Fibroblast of pulmonary artery (primary cell): ENCODE measurements at regions not wholly inside any gene's neighbourhood (a gene's known extent, or its start where the extent isn't known, plus 50 kb on each side); places are given as distances from the start of the nearest gene placed in this dataset.

ENCODE experiments used
- DNase-seq: peaks from one replicate; pipeline ENCODE4 v3.0.0-alpha.2; 2010; ENCODE audit warnings: low read depth
- H3K4me3 ChIP-seq: replicated peaks from 2 replicates; pipeline ENCODE4 v1.5.1; 2011; ENCODE audit warnings: low read depth, mild to moderate bottlenecking, control low read depth, low read length, moderate library complexity
- TF ChIP-seq, protein P1 (sequence below): IDR thresholded peaks from 2 replicates; pipeline ENCODE4 v1.5.1; 2011; ENCODE audit warnings: mild to moderate bottlenecking, control low read depth, low read length, inconsistent platforms; ENCODE audit errors: missing control alignments

DNA sequence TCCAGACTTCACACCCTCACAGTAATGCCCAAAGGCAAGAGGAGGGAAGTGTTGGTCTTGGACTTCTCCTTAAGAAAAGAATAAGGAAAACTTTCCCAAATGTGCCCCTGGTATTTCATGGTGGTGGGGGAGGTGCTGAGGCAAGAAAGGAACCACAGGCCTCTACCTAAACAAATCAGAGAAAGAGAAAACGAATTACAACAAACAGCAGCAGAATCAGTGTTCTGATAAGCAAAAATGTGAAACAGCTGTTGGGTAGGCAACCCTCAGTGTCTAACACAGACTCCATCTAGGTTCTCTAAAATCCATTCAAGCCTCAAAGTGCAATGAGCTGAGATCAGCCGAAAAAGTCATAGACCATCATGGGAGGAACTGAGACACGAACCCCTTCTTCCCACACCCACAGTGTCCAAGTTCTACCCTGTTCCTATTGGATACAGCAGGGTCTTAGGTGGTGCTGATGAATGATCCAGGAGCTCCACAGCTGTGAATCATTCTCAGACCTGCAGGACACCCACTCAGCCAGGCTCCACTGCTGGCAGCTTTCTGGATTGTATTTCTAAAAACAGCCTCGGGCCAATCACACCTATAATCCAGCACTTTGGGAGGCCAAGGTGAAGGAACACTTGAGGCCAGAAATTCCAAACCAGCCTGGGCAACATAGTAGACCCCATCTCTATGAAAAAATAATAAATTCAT lies 149.1 kb downstream of the PLPP3 start:
- no peak overlapping the region for H3K4me3 ChIP-seq
- DNase-seq, result no peak
- TF ChIP-seq, protein P1, sequence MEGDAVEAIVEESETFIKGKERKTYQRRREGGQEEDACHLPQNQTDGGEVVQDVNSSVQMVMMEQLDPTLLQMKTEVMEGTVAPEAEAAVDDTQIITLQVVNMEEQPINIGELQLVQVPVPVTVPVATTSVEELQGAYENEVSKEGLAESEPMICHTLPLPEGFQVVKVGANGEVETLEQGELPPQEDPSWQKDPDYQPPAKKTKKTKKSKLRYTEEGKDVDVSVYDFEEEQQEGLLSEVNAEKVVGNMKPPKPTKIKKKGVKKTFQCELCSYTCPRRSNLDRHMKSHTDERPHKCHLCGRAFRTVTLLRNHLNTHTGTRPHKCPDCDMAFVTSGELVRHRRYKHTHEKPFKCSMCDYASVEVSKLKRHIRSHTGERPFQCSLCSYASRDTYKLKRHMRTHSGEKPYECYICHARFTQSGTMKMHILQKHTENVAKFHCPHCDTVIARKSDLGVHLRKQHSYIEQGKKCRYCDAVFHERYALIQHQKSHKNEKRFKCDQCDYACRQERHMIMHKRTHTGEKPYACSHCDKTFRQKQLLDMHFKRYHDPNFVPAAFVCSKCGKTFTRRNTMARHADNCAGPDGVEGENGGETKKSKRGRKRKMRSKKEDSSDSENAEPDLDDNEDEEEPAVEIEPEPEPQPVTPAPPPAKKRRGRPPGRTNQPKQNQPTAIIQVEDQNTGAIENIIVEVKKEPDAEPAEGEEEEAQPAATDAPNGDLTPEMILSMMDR, result no peak

DNA sequence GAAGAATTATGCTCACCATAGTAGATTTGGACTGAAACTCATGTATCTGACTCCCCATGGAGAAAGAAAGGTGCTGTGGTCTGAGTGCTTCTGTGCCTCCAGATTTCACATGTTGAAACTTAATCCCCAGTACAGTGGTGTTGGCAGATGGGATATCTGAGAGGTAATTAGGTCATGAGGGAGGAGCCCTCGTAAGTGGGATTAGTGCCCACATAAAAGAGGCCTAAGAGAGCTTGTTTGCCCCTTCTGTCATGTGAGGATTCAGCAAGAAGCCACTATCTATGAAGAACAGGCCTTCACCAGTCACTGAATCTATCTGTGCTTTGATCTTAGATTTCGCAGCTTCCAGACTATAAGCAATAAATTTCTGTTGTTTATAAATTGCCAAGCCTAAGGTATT lies 150.1 kb downstream of the PLPP3 start:
- no peak overlapping the region for H3K4me3 ChIP-seq
- TF ChIP-seq, protein P1, result no peak
- DNase-seq, result no peak

DNA sequence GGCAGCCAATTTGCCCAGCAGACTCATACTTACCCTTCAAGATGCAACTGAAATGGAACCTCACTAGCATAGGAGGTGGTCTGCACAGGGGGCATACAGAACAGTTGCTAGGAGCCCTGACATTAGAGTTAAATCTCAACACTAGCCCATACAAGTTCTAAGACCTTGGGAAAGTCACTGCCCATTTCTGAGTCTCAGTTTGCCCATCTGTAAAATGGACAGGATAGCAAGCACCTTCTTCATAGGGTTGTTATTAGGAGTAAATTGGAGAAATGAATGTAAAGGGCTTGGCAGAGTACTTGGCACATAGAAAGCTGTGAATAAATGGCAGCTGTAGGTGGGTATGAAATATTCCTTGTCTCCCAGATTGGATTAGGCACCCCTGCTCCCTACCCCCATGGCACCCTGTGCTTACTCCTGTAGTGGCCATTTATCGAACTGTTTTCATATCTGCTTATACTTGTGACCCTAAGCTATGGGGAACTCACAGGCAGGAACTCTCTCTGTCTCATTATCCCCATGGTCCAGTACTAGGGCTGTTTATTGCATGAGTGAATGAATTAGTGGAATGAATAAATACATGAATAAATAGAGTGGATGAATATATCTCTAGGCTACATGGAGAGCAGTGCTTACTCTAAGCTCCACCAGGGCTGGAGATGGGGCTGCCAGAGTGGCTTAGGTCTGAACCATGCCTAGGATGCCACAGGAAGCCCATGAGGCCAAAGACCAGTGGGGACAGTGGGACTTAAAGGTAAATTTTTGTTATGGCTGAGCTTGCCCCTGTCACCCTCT lies 152.6 kb downstream of the PLPP3 start:
- TF ChIP-seq, protein P1, result no peak
- DNase-seq, result no peak
- no peak overlapping the region for H3K4me3 ChIP-seq

DNA sequence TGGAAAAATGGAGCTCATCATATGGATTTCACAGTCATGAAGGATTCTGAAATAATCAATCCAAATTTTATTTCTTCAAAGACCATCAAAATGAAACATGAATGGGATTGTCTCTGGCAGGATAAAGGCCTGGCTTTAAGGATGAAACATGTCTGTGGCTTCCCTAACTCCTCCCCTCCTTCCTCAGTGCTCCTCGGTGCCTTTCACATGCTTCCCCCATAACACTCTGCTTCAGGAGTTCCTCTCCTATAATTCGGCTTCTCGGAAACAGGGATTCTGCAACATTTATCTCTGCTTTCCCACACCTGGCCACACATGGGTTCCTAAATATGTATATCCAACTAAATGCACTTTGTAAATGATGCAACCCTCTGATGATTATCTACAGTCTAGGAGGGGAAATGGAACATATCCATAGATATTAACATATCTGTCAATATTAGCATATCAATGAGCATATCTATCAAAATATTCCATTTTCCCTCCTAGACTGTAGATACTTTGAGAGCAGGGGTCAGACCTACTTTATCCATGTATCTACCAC lies 153.8 kb downstream of the PLPP3 start:
- TF ChIP-seq, protein P1, result no peak
- DNase-seq, result no peak
- H3K4me3 ChIP-seq, result no peak overlapping the region

DNA sequence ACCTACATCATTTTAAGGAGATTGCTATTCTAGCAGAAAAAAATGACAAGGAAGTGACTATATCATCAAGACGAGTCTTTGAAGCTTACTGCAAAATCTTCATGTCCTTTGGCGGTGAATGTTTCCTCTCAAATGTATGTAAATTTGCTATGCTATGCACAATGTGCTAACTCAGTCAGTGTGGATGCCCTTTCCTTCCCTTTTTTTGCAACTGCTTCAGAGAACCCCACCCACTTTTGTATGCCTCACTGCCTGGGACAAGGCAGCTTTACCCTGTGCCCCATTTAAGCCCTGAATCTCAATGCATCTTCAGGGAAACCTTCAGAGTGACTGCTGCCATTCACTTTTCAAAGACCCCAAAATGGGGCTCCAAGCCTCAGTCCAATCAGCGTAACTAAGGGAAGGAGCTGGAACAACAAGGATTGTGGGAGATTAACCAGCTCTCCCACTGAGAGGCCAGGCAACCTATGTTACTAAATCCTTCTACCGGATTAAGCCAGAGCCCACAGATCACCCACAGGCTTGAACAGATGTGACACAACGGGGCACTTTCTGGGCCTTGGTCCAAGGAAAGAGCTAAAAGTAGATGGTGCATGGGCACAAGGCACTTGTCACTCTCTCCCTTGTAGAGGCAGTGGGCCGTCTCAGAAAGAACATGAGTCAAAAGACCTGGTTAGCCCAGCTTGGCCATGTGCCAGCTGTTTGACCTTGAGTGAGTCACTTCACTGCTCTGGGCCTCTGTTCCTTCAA lies 154.4 kb downstream of the PLPP3 start:
- DNase-seq, result peak; percentile 76
- H3K4me3 ChIP-seq, result no peak overlapping the region
- TF ChIP-seq, protein P1, result no peak

DNA sequence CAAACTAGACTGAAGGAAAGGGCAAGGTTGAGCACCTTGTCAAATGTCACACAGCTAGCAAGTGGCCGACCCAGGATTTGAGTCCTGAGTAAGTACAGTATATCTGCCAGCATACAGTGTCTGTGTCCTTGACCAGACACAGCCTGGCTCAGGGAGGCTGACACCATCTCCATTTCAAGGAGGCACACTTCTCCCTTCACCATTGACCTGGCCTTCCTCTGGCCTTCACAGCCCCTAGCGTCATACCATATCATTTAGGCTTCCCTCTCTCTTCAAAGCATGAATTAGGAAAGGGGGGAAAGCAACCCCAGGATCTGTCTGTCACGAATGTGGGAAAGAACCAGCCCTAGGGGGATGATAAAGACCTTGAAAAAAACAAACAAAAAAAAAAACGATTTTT lies 155.6 kb downstream of the PLPP3 start:
- TF ChIP-seq, protein P1, result no peak
- DNase-seq, result no peak
- H3K4me3 ChIP-seq, result no peak overlapping the region
